Body of pancreas (tissue), 4 donors: ENCODE measurements at regions not wholly inside any gene's neighbourhood (a gene's known extent, or its start where the extent isn't known, plus 50 kb on each side); places are given as distances from the start of the nearest gene placed in this dataset.

Source experiments
- ATAC-seq: fragments of 150-250 bp; one replicate; pipeline ENCODE4 v1.9.1; 2016
- DNase-seq, 4 donors: peaks; one replicate each; pipeline ENCODE4 v3.0.0-alpha.2; 2019
- H3K27ac ChIP-seq, 4 donors: fragments of 200-600 bp; sonication (generic); 1 replicate in 3 of 4; 2 replicates in 1 of 4; pipeline versions ENCODE4 v1.5.1 to v1.6.1; 2016 to 2019; ENCODE audit warnings: mild to moderate bottlenecking in 1 of 4, mixed read lengths in 1 of 4, moderate library complexity in 1 of 4
- H3K27me3 ChIP-seq, 2 donors: fragments of 200-600 bp; sonication (generic); one replicate each; pipeline ENCODE4 v1.6.0; 2016; ENCODE audit warnings: mild to moderate bottlenecking in 1 of 2
- H3K36me3 ChIP-seq, 2 donors: fragments of 200-600 bp; sonication (generic); replicated peaks in 1 of 2; 2 replicates each; pipeline ENCODE4 v1.5.1; 2016; ENCODE audit warnings: low read depth in 2 of 2; ENCODE audit not compliant: insufficient read depth in 1 of 2
- H3K4me1 ChIP-seq: fragments of 200-600 bp; sonication (generic); one replicate; pipeline ENCODE4 v1.6.0; 2016
- H3K4me3 ChIP-seq, 2 donors: fragments of 200-600 bp; sonication (generic); 1 replicate in 1 of 2; 2 replicates in 1 of 2; pipeline ENCODE4 v1.5.1; 2016 to 2019
- H3K9me3 ChIP-seq, 3 donors: fragments of 200-600 bp; sonication (generic); 1 replicate in 2 of 3; 2 replicates in 1 of 3; pipeline ENCODE4 v1.5.1; 2016
- CTCF ChIP-seq, 7 experiments: fragments of 450-650 bp in 4 of 7; fragments of 200-600 bp in 3 of 7; sonication (generic) in 3 of 7; IDR thresholded peaks; one replicate each; pipeline ENCODE4 v1.5.1; 2016 to 2019; ENCODE audit warnings: antibody characterized with exemption in 7 of 7
- POLR2A ChIP-seq, 3 donors: fragments of 450-650 bp; IDR thresholded peaks; one replicate each; pipeline ENCODE4 v1.6.1; 2016; ENCODE audit warnings: antibody characterized with exemption in 3 of 3, mild to moderate bottlenecking in 2 of 3
- WGBS, 2 donors: methylation state at CpG; one replicate each; pipeline ENCODE4 v1.1.5; 2017; 5-methylcytosine and 5-hydroxymethylcytosine counted together
- intact Hi-C: fragments of 100-400 bp; cut with DNase I; formaldehyde crosslinking; loops from one replicate; pipeline ENCODE4 v1.15.1; 2023

GRCh38 chr17:83199500-83200201, 120.2 kb downstream of the METRNL start:
- intact Hi-C loops: no loop called here
- no peak for ATAC-seq

GRCh38 chr17:83200231-83200699, 120.9 kb downstream of the METRNL start:
- peak; percentile 31 for ATAC-seq

More at GRCh38 chr17:83199500-83200201, 120.2 kb downstream of the METRNL start:
- Histone ChIP-seq H3K9me3 (no peaks in the 10 kb centered on the region), H3K27ac (peak overlapping the region in 2 of 4 donors; percentile 51 to 80), H3K27me3 (no peaks in the 10 kb centered on the region), H3K4me3 (no peak overlapping the region), H3K36me3 (no peaks in the 10 kb centered on the region), H3K4me1 (no peaks in the 10 kb centered on the region)
- WGBS, 2 donors: 53 to 66% methylated on average over 20 to 23 of the region's 23 CpGs
- peak; percentile 11 to 70 (median 15) for DNase-seq
- TF ChIP-seq CTCF (IDR thresholded peaks at IDR 0.05): no peak
- TF ChIP-seq POLR2A (IDR thresholded peaks at IDR 0.05): peak in 1 of 3 donors; percentile 34

GRCh38 chr17:83200751-83201150, 121.3 kb downstream of the METRNL start:
- Histone ChIP-seq H3K4me3 (no peak overlapping the region), H3K27me3 (no peaks in the 10 kb centered on the region), H3K4me1 (no peaks in the 10 kb centered on the region), H3K27ac (peak overlapping the region in 2 of 4 donors; percentile 51 to 80), H3K9me3 (no peaks in the 10 kb centered on the region), H3K36me3 (no peaks in the 10 kb centered on the region)
- ATAC-seq (no peak), DNase-seq (peak in 1 of 4 donors; percentile 1)
- WGBS, 2 donors: 27 to 70% methylated on average over 3 of the region's 3 CpGs
- TF ChIP-seq CTCF (IDR thresholded peaks at IDR 0.05) (no peak), POLR2A (IDR thresholded peaks at IDR 0.05) (no peak)
- intact Hi-C loops: no loop called here

More at GRCh38 chr17:83200231-83200699, 120.9 kb downstream of the METRNL start:
- TF ChIP-seq POLR2A (IDR thresholded peaks at IDR 0.05) (peak in 1 of 3 donors; percentile 30), CTCF (IDR thresholded peaks at IDR 0.05) (no peak)
- DNase-seq: peak; percentile 31 to 71 (median 55)
- 31 to 58% methylated on average over 7 to 20 of the region's 21 CpGs for WGBS, 2 donors
- H3K4me1 ChIP-seq: no peaks in the 10 kb centered on the region
- peak overlapping the region in 2 of 4 donors; percentile 51 to 80 for H3K27ac ChIP-seq
- H3K9me3 ChIP-seq: no peaks in the 10 kb centered on the region
- H3K4me3 ChIP-seq: no peak overlapping the region
- intact Hi-C loops: no loop called here
- H3K27me3 ChIP-seq: no peaks in the 10 kb centered on the region
- H3K36me3 ChIP-seq: no peaks in the 10 kb centered on the region

GRCh38 chr17:83201206-83202001, 122.0 kb downstream of the METRNL start:
- peak overlapping the region in 2 of 4 donors; percentile 51 to 80 for H3K27ac ChIP-seq
- ATAC-seq: no peak
- intact Hi-C loops: no loop called here
- peak in 2 of 4 donors; percentile 1 to 2 for DNase-seq
- no peaks in the 10 kb centered on the region for H3K27me3 ChIP-seq
- H3K4me1 ChIP-seq: no peaks in the 10 kb centered on the region
- no peaks in the 10 kb centered on the region for H3K9me3 ChIP-seq
- no peak for TF ChIP-seq CTCF (IDR thresholded peaks at IDR 0.05)
- TF ChIP-seq POLR2A (IDR thresholded peaks at IDR 0.05): no peak
- WGBS, 2 donors: 73 to 80% methylated on average over 9 of the region's 9 CpGs
- H3K36me3 ChIP-seq: no peaks in the 10 kb centered on the region
- H3K4me3 ChIP-seq: no peak overlapping the region
